Activated CD8-positive, alpha-beta memory T cell treated with anti-CD3 and anti-CD28 coated beads for 36 hours (primary cell): ENCODE measurements at regions not wholly inside any gene's neighbourhood (a gene's known extent, or its start where the extent isn't known, plus 50 kb on each side); places are given as distances from the start of the nearest gene placed in this dataset.

ENCODE experiments used
- CTCF ChIA-PET: fragments of 350-600 bp; sonication (Branson Sonifier 250); formaldehyde crosslinking; loops from one replicate; lab custom pipeline; 2021; ENCODE audit warnings: antibody characterized with exemption; lab: Charles Lee
- POLR2A ChIA-PET: fragments of 350-600 bp; sonication (Branson Sonifier 250); formaldehyde crosslinking; loops from one replicate; lab custom pipeline; 2021; ENCODE audit warnings: antibody characterized with exemption; lab: Charles Lee

DNA sequence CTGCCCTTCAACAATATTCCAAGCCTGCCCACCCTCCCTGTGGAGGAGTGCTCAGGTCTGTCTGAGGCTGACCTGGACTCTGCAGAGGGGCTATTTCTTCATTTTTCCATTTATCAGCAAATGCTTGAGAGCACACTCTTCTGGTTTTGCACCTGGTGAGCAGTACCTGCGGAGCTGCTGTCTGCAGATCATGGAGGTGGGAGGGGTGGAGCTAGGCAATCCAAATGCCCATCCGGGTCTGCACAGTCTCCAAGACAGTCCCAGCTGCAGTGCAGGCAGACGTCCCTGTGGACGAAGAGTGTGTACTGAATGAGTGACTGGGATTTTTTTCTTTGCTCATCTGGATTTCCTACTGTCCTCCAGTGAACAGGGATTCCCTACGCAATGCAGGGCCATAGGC is 239.8 kb downstream of the IRX2 start:
- ChIA-PET POLR2A (no interaction called here), CTCF (no interaction called here)

DNA sequence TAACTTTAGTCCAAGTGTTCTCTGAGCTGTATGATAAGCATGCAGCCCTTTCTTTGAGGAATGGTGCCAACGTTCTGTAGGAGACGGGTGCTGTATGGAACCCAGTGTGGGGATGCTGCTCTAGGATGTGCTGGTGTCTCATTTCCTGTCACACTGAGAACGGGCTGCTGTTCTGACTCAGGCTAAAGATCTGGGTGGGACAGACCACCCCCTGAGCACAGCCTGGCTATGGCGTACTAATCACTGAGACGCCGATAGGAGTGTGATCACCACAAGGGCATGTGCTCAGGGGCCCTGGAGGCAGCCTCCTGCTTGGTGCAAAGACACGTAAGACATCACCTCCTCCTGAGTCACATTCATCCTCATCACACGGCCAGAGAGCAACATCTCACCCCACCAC is 240.4 kb downstream of the IRX2 start:
- ChIA-PET CTCF (no interaction called here), POLR2A (no interaction called here)

DNA sequence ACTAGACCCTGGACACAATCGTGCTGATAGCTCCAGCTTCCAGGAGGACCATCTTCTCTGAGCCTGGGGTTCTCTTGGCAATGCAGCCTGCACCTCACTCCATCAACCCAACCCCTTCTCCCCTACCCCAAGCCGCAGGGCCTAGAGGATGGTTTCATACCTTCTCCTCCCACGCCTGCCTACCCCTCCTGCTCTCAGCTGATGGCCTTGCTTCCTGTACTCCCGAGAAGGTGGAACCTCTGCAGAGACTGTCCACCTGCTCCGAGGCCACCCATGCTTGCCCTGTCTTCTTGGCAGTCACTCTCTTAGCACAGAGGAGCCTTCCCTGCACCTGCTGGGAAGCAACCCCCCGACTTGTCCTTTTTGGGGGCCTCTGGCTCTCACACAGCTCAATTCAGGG is 241.9 kb downstream of the IRX2 start:
- CTCF ChIA-PET: no interaction called here
- POLR2A ChIA-PET: no interaction called here

DNA sequence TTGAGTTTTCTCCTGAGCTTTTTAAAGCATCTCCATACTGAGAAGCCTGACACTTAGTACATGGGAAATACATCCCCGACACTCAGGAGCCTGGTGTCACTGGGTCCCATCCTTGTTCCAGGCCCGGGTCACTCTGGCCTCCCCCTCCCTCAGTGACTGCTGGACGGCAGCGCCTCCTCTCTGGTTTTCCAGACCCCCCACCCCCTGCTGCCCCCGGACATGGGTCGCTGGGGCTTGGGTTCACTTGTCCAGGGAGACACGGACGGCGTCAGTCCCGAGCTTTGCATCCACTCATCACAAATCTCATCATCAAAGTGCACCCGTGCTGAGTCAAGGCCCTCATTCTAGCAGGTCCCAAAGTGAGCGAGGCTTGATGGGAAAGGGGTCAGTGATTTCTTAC is 243.0 kb downstream of the IRX2 start:
- ChIA-PET POLR2A (no interaction called here), CTCF (no interaction called here)

DNA sequence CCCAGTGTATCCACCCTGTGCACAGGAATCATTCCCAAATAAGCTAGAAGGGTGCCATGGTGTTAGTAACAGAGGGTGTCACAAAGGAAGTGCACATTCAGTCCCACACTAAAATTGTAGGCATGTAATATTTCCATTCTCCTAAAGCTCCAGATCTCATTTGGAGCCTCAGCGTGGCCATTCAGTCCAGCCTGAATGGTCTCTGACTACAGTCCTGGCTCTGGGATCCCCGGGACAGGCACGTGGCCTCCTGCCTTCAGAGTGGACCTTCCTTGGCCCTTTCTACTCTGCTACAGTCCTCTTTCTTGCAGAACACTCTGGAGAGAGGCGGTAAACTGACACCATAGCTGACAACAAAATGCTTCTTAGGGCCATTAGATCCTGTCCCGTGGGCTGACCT is 243.9 kb downstream of the IRX2 start:
- POLR2A ChIA-PET: no interaction called here

DNA sequence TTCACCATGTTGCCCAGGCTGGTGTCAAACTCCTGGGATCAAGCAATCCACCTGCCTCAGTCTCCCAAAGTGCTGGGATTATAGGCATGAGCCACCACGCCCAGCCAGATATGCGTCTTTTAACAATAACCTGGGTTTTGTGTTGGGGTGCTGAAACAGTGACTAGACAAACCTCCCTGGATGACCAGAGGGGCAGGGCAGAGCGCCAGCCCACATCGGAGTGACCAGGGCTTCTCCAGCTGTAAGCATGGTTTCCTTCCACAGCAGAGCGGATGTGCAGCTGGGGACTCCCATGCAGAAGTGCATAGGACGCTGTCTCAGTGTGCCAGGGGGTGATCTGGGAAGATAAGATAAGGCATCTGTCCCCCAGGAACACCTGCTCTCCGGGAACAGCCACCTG is 244.9 kb downstream of the IRX2 start:
- ChIA-PET POLR2A (no interaction called here), CTCF (no interaction called here)

More for the DNA sequence above, 243.9 kb downstream of the IRX2 start:
- CTCF ChIA-PET: no interaction called here

DNA sequence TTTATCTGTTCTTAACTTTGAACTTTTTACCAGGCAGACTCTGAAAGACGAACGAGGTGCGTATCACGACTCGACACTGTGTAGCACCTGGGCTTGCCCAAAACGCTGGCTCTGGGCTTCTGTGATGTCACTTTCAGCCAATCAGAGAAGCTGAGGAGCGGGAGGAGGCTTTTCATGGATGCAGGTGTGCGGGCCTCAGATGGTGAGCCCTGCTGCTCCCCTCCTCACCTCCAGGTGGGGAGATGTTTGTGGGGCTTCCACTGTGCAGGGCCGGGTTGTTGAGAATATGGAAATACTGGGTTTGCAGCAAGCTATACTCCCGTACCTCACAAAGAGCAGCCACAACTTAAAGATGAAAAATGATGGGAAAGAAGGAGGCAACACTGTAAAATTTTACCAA is 246.3 kb downstream of the IRX2 start:
- ChIA-PET POLR2A (no interaction called here), CTCF (no interaction called here)

DNA sequence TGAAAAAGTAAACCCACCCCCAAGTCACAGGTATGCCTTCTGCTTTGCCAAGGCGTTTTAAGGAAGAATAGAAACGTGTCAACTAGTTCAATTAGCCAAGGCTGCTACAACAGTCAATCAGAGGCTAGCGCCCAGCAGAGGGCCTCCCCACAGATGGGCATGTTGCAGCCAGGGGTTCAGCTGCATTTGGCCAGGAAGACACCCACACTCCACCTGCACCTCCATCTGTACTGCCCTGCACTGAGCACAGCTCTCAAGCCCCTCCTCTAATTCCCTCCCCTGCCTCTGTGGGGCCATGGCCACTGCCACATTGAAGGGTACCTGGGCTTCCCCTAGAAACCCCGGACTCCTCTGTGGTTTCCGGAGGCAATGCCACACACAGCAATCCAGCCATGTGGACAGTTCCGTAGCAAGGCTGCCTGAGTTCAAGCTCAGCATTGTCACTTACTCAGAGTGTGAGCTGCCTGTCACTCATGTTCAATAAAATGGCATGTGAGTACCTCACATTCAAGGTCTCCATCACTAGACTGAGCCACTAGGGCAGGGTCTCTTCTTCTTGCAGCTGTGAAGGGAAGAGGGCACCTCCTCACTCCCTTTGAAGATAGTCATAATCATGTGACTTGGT is 248.4 kb downstream of the IRX2 start:
- CTCF ChIA-PET: no interaction called here
- POLR2A ChIA-PET: no interaction called here

DNA sequence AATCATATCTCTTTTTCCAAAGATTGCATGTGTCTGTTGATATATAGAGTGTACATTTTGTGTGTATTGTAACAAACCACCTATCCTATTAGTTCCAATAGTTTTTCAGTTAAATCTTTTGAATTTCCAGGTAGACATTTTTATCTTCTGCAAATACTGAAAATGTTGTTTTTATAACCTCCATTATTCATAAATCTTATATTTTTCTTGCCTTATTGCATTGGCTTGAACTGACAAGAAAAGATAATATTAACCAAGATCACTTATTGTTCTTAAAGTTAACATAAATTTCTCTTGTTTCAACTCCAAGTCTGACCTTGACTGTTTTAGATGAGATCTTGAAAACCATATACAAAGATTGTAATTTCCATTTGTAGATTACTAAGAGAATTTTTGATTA is 251.6 kb downstream of the IRX2 start:
- ChIA-PET POLR2A (interaction anchor here (0.6 kb wide), 1 partner anchor 560 kb away, joined by 3 read pairs; no protein-coding TSS in a partner anchor), CTCF (no interaction called here)

DNA sequence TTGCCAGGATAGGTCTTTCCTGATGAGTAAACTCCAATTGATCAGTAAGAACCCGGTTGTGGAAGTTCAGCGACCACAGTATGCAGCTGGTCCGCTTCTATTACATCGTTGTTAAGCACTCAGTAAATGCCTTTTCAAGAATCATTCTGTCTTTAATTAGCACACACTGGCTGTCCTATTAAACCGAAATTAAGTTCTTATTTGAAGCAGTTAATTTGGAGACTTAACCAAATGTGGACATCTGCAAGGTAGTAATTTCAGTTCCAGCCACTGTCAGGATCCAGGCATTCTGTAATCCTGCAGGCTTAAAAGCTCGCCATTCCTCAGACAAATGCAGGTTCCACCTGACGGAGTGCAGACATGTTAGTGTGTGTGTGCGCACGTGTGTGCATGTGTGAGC is 254.6 kb downstream of the IRX2 start:
- ChIA-PET POLR2A (no interaction called here), CTCF (no interaction called here)

DNA sequence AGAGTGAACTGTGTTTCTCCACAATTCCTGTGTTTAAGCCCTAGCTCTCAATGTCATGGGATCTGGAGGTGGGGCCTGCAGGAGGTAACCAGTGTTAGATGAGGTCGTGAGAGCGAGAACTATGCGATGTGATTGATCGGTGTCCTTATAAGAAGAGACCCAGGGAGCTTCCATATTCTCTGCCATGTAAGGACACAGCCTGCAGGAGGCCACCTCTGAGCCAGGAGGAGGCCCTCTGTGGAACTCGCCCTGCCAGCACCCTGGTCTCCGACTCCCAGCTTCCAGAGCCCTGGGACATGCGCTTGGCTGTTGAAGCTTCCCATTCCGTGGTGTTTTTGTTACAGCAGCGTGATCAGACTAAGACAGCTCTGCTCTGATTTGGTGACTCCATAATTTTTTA is 255.4 kb downstream of the IRX2 start:
- ChIA-PET POLR2A (no interaction called here), CTCF (no interaction called here)

DNA sequence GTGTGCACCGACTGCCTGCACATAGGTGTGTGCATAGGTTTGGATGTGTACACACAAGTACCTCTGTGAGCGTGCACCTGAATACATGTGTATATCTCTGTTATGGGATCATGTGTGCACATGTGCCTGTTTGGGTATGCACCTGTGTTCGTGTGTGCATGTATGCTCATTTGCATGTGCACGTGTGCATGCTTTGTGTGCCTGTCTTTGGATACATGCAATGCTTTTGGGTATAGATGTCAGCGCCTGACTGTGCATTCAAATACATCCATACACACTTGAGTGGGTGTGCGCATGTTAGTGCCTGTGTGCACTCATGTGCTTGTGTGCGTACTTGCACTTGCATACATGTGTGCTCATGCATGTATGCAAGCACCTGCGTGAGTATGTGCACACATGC is 258.1 kb downstream of the IRX2 start:
- POLR2A ChIA-PET: no interaction called here
- CTCF ChIA-PET: no interaction called here

DNA sequence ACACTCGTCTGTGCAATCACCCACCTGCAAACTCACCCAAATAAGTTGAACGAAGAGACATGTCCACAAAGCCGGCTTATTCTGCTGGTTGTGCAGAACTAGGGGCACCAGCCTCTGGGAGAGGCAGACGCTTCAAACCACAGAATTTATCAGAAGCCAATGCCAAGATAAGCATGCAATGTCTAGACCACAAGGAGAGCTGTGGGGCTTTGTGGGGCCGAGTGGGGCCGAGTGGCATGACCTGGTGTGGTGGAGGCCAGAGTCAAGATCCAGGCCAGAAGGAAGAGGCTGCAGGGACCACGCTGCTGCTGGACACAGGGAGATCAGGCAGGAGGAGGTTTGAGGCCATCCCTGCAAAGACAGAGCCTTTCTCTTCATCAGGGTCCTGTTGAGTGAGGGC is 259.0 kb downstream of the IRX2 start:
- POLR2A ChIA-PET: no interaction called here
- CTCF ChIA-PET: no interaction called here

DNA sequence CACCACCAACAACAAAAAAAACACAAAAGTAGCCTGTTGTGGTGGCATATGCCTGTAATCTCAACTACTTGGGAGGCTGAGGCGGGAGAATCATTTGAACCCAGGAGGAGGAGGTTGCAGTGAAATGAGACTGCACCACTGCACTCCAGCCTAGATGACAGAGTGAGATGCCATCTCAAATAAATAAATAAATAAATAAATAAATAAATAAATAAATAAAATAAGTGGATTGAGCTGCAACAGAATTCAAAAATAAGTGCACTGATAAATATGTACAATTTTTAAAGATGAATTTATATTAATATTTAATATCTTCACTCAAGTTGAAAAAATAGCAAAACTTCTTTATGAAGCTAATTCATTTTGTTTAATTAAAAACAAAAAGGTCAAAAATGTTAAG is 259.6 kb downstream of the IRX2 start:
- POLR2A ChIA-PET: no interaction called here
- CTCF ChIA-PET: no interaction called here

DNA sequence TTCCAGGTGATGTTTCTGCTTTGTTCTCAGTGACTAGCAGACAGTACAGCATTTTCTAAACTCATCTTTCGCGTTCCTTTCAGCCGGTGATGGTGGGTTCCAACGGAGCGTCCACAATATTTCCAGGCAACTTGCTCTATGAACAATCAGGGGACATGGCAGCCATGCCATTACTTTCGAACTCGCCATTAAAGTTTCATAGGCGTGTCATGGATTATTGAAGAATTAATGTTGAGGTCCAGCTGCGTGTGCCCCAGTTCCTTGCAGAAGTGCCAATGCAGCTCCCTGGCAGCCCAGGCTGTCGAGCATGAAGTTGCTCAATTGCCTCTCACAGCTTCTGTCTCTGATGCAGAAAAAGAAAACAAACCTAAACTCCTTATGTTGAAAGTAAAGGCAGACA is 262.2 kb downstream of the IRX2 start:
- POLR2A ChIA-PET: no interaction called here
- CTCF ChIA-PET: no interaction called here

DNA sequence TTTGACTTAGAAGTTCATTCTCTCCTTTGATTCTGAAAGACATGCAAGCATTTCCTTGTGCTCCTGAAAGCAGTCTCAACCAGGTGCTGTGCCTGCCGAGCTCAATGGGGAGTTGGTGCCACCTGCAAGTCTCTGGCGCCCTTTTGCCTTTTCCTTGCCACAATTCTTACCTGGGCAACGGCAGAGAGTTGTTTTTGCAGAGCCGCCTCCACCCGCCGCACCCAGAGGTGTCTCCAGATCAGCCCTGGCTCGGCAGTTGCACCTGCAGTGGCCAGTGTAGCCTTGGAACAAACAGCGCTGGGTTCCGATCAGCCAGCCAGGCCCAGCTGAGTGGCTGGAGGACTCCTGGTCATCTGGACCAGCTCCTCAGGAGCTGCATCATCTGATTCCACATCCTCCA is 262.9 kb downstream of the IRX2 start:
- ChIA-PET CTCF (no interaction called here), POLR2A (no interaction called here)

DNA sequence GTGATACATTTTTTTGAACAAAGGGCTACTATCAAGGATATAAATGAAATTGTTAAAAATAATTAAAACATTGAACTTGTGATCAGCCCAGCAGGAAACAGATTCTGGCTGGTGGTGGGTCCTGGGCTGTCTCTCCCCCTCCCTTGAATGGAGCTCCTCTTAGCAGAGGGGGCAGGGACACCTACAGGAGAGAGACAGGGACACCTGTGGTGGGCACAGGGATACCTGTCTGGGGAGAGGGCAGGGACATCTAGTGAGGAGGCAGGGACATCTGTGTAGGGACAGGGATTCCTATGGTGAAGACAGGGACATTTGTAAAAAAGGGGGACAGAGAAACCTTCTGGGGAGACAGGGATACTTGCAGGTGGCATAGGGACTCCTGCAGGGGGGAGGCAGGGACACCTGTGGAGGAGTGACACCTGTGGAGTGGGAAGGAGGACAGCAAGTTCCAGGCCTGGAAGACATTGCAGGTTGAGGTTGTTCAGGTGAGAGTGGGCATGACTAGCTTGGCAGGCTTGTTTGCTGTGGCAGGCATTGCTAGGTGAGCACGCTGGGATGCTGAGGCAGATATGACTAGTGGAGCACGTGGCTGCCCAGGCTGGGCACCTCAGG is 264.2 kb downstream of the IRX2 start:
- ChIA-PET POLR2A (no interaction called here), CTCF (no interaction called here)

DNA sequence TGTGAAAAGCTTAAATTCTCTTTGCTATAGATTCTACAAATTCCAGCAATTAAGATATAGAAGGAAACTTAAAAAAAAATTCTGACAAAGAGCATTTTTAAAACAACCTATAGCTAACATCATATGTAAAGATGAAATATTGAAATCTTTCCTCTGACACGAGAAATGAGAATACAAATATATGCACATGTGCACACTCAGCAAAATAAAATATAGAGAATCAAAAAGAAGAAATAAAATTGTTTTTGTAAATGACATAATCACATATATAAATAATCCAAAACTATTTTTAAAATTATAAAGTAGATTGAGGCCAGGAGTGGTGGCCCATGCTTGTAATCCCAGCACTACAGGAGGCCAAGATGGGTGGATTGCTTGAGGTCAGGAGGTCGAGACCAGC is 265.1 kb downstream of the IRX2 start:
- POLR2A ChIA-PET: no interaction called here
- CTCF ChIA-PET: no interaction called here

DNA sequence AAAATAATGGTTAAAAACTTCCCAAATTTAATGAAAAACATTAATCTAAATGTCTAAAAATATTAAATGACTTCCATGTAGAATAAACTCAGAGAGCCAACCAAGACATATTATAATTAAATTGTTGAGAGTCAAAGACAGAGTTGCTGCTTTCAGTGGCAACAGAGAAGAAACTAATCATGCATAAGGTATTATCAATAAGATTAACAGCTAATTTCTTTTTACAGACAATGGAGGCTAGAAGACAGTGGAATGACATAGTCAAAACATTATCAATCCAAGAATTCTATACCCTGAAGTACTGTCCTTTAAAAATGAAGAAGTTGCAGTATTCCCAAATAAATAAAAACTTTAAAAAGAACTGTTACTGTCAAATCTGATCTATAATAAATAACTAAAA is 268.7 kb downstream of the IRX2 start:
- ChIA-PET CTCF (no interaction called here), POLR2A (no interaction called here)

DNA sequence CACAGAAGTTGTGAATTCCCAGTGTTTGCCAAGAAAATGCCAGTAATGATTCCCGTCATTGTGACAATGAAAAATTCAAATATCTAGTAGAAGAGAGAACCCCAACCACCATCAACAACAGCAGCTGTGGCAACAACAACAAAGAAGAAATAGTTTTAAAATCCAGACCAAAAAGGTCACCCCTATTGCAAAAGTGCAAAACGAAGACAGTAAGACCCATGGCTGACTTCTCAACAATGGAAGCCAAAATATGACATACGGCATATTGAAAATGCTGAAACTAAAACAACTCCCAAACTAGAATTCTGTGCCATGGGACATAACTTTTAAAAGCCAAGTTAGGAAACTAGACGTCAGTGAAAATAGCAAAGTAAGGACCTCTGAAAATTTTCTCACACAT is 270.6 kb downstream of the IRX2 start:
- POLR2A ChIA-PET: no interaction called here
- CTCF ChIA-PET: no interaction called here

DNA sequence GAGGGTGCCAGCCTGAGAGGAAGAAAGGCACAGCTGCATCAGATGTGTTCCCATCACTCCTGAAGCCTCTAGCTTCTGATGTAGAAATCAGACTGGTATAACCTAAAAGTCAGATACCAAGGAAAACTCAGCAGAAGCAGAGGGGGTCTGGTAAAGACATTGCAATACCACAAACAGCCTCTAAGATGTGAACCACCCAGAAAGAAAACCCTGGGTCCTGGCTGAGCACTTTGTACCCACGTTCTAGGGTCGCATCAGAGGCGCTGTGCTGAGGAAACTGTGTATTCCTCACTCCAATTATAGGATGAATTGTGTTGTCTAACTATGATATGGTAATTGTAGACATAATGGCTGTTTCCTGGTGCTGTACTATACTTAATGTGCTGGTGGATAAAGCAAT is 275.6 kb downstream of the IRX2 start:
- CTCF ChIA-PET: no interaction called here
- POLR2A ChIA-PET: no interaction called here

DNA sequence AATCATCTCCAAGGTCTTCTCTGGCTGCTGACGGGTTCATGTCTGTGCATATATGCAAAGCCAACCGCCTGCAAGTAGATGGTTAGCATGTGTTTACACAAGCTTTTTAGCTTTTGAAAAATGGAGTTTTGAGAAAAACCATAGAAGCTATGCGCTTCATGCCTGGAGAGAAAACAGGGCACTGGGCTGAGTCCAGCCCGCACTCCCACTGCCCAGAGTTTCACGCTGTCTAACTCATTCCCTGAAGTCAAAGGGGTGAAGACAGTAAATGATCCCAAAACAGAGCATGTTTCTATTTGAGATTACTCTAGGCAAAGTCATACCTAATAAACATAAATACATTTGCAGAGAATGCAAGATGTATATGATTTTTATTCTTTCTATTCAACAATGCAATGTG is 278.8 kb downstream of the IRX2 start:
- POLR2A ChIA-PET: no interaction called here
- CTCF ChIA-PET: no interaction called here
